Gastroesophageal sphincter (tissue), 3 donors: ENCODE measurements at regions not wholly inside any gene's neighbourhood (a gene's known extent, or its start where the extent isn't known, plus 50 kb on each side); places are given as distances from the start of the nearest gene placed in this dataset.

Source experiments
- POLR2A ChIP-seq, 2 donors: fragments of 450-650 bp; IDR thresholded peaks; one replicate each; pipeline ENCODE4 v1.6.1; 2017; ENCODE audit warnings: antibody characterized with exemption in 2 of 2, mild to moderate bottlenecking in 2 of 2, moderate library complexity in 1 of 2
- TF ChIP-seq, protein P1 (sequence below), 4 experiments: fragments of 200-600 bp in 2 of 4; fragments of 450-650 bp in 2 of 4; sonication (generic) in 1 of 4; IDR thresholded peaks; one replicate each; pipeline ENCODE4 v1.5.1; 2017 to 2019; ENCODE audit warnings: antibody characterized with exemption in 4 of 4, mild to moderate bottlenecking in 2 of 4, moderate library complexity in 2 of 4

DNA sequence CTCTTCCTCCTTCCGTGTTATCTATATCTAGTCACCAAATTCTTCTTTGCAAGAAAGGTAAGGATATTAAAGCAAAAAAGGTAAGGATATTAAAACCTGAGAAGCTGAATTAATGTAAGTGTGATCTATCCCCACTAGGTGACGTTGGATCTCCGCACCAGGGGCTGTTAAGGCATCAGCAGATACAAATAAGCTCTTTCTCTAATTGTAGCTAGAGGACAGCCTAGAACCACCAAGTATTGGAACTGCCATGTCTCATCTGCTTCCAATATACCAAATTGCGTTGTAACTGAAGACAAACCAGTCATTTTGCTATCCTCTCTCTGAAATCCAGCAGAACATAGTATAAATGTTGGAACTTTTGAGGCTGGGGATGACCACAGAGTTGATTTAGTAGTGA lies 471.2 kb upstream of the TGFBR2 start:
- TF ChIP-seq, protein P1, sequence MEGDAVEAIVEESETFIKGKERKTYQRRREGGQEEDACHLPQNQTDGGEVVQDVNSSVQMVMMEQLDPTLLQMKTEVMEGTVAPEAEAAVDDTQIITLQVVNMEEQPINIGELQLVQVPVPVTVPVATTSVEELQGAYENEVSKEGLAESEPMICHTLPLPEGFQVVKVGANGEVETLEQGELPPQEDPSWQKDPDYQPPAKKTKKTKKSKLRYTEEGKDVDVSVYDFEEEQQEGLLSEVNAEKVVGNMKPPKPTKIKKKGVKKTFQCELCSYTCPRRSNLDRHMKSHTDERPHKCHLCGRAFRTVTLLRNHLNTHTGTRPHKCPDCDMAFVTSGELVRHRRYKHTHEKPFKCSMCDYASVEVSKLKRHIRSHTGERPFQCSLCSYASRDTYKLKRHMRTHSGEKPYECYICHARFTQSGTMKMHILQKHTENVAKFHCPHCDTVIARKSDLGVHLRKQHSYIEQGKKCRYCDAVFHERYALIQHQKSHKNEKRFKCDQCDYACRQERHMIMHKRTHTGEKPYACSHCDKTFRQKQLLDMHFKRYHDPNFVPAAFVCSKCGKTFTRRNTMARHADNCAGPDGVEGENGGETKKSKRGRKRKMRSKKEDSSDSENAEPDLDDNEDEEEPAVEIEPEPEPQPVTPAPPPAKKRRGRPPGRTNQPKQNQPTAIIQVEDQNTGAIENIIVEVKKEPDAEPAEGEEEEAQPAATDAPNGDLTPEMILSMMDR (IDR thresholded peaks at IDR 0.05) = no peak
- TF ChIP-seq POLR2A (IDR thresholded peaks at IDR 0.05) = no peak
